Liver (tissue), 7 donors: ENCODE measurements at regions not wholly inside any gene's neighbourhood (a gene's known extent, or its start where the extent isn't known, plus 50 kb on each side); places are given as distances from the start of the nearest gene placed in this dataset.

ENCODE experiments used
- DNase-seq: peaks from one replicate; pipeline ENCODE4 v3.0.0-alpha.2; 2017; ENCODE audit warnings: low spot score
- H3K27ac ChIP-seq, 2 donors: one replicate each; pipeline ENCODE4 v1.7.0; 2013; ENCODE audit warnings: inconsistent platforms in 2 of 2, low read length in 2 of 2, control low read depth in 1 of 2, low read depth in 1 of 2, mild to moderate bottlenecking in 1 of 2
- H3K27me3 ChIP-seq, 4 donors: one replicate each; pipeline versions ENCODE4 v1.6.1 to v1.7.0; 2013; ENCODE audit warnings: low read length in 3 of 4, inconsistent platforms in 1 of 4, mild to moderate bottlenecking in 1 of 4, moderate library complexity in 1 of 4; ENCODE audit not compliant: control insufficient read depth in 4 of 4, insufficient read depth in 4 of 4
- H3K36me3 ChIP-seq, 4 donors: one replicate each; pipeline versions ENCODE4 v1.6.1 to v1.7.0; 2013; ENCODE audit warnings: low read length in 3 of 4, mild to moderate bottlenecking in 3 of 4, low read depth in 1 of 4, moderate library complexity in 1 of 4; ENCODE audit not compliant: control insufficient read depth in 4 of 4, insufficient read depth in 3 of 4
- H3K4me1 ChIP-seq, 4 donors: one replicate each; pipeline versions ENCODE4 v1.6.1 to v1.7.0; 2013; ENCODE audit warnings: low read length in 3 of 4, mild to moderate bottlenecking in 3 of 4, moderate library complexity in 1 of 4; ENCODE audit not compliant: control insufficient read depth in 4 of 4, insufficient read depth in 4 of 4
- H3K4me3 ChIP-seq, 3 donors: one replicate each; pipeline versions ENCODE4 v1.6.1 to v1.7.0; 2013; ENCODE audit warnings: low read length in 3 of 3, control low read depth in 1 of 3, low read depth in 1 of 3, mild to moderate bottlenecking in 1 of 3
- H3K9ac ChIP-seq, 2 donors: one replicate each; pipeline ENCODE4 v1.7.0; 2013; ENCODE audit warnings: low read length in 2 of 2, mild to moderate bottlenecking in 2 of 2, moderate library complexity in 2 of 2, control low read depth in 1 of 2, low read depth in 1 of 2
- H3K9me3 ChIP-seq, 4 donors: one replicate each; pipeline versions ENCODE4 v1.6.1 to v1.7.0; 2013; ENCODE audit warnings: low read length in 3 of 4; ENCODE audit not compliant: control insufficient read depth in 4 of 4
- EGR1 ChIP-seq, 2 donors: IDR thresholded peaks; 2 replicates each; pipeline ENCODE4 v1.6.1; 2016 to 2018; ENCODE audit warnings: antibody characterized with exemption in 2 of 2, low read depth in 2 of 2
- FOXA1 ChIP-seq: IDR thresholded peaks from 2 replicates; pipeline ENCODE4 v1.6.1; 2016; ENCODE audit warnings: antibody characterized with exemption
- GABPA ChIP-seq, 2 donors: IDR thresholded peaks in 1 of 2; conservative IDR thresholded peaks in 1 of 2; 2 replicates each; pipeline ENCODE4 v1.6.1; 2016; ENCODE audit warnings: antibody characterized with exemption in 2 of 2, mild to moderate bottlenecking in 1 of 2, moderate library complexity in 1 of 2
- HNF4A ChIP-seq, 2 donors: conservative IDR thresholded peaks; 2 replicates each; pipeline ENCODE4 v1.6.1; 2016; ENCODE audit warnings: antibody characterized with exemption in 2 of 2, mild to moderate bottlenecking in 2 of 2
- HNF4G ChIP-seq: IDR thresholded peaks from 2 replicates; pipeline ENCODE4 v1.6.1; 2016; ENCODE audit warnings: antibody characterized with exemption
- JUND ChIP-seq, 2 donors: IDR thresholded peaks; 2 replicates each; pipeline ENCODE4 v1.6.1; 2016; ENCODE audit warnings: antibody characterized with exemption in 2 of 2
- NR2F2 ChIP-seq: IDR thresholded peaks from 2 replicates; pipeline ENCODE4 v1.6.1; 2016; ENCODE audit warnings: antibody characterized with exemption
- RAD21 ChIP-seq, 2 donors: IDR thresholded peaks; 2 replicates each; pipeline ENCODE4 v1.6.1; 2016; ENCODE audit warnings: antibody characterized with exemption in 2 of 2, mild to moderate bottlenecking in 2 of 2
- RXRA ChIP-seq, 2 donors: IDR thresholded peaks; 2 replicates each; pipeline ENCODE4 v1.6.1; 2017 to 2018; ENCODE audit warnings: antibody characterized with exemption in 2 of 2, mild to moderate bottlenecking in 1 of 2
- SP1 ChIP-seq: IDR thresholded peaks from 2 replicates; pipeline ENCODE4 v1.6.1; 2018; ENCODE audit warnings: antibody characterized with exemption, mild to moderate bottlenecking
- YY1 ChIP-seq: IDR thresholded peaks from 2 replicates; pipeline ENCODE4 v1.6.1; 2016; ENCODE audit warnings: antibody characterized with exemption, mild to moderate bottlenecking
- WGBS: extraction: QIAGEN DNeasy Blood & Tissue Kit; methylation state at CpG from one replicate; pipeline ENCODE4 v1.1.7; 2013; 5-methylcytosine and 5-hydroxymethylcytosine counted together
- TF ChIP-seq, protein P1 (sequence below): IDR thresholded peaks from 2 replicates; pipeline ENCODE4 v1.6.1; 2016; ENCODE audit warnings: antibody characterized with exemption
- TF ChIP-seq, protein P2 (sequence below): IDR thresholded peaks from 2 replicates; pipeline ENCODE4 v1.6.1; 2016; ENCODE audit warnings: antibody characterized with exemption, mild to moderate bottlenecking
- TF ChIP-seq, protein P3 (sequence below): IDR thresholded peaks from 2 replicates; pipeline ENCODE4 v1.6.1; 2016; ENCODE audit warnings: antibody characterized with exemption
- donor health status: healthy.
- donor health status: healthy.
- donor health status: healthy.
- donor health status: healthy.

DNA sequence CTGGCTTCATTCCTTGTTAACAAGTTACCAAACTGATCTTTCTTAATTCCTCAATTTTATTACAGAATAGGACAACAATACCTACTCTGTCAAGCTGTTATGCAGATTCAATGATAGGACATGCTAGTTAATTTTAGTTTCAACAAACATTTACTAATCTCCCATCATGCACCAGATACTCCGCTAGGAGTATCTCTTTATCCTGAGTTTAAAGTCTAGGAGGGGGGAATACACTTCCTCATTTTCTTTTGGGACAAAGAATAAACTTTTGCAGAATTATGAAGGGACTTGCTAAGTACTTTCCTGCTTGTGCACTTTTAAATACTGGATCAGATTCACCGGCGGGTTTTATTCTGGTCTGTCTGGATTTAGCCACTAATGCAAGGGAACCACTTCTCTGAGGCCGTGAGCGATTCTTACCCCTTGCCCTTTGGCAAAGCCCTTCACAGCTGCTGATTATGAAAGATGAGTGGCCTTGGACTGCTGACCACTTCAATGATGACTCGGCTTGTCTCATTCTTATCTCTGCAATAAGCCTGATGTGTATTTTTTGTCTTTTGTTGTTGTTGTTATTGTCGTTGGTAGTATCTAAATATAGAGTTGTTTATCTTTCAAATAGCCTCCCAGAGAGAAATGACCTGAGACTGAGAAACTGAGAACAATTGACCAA lies 73.9 kb downstream of the RMI1 start:
- Histone ChIP-seq H3K27ac (no peak overlapping the region), H3K4me1 (peaks cover 0 to 6% (median 0%) of the 10 kb centered on the region in 4 donors), H3K9me3 (no peaks in the 10 kb centered on the region), H3K9ac (no peak overlapping the region), H3K27me3 (no peaks in the 10 kb centered on the region), H3K36me3 (no peaks in the 10 kb centered on the region), H3K4me3 (no peak overlapping the region)
- TF ChIP-seq JUND (IDR thresholded peaks at IDR 0.05) (peak in 1 of 2 donors; percentile 56), HNF4G (no peak), HNF4A (conservative IDR thresholded peaks at IDR 0.05) (peak; percentile 84 to 87), NR2F2 (peak; percentile 28), SP1 (peak; percentile 61), GABPA (IDR thresholded peaks at IDR 0.05 in 1 of 2, conservative IDR thresholded peaks at IDR 0.05 in 1 of 2) (no peak), RAD21 (IDR thresholded peaks at IDR 0.05) (peak in 1 of 2 donors; percentile 23), RXRA (IDR thresholded peaks at IDR 0.05) (peak; percentile 18 to 65), FOXA1 (no peak), YY1 (no peak), EGR1 (IDR thresholded peaks at IDR 0.05; ENCODE audit: low read depth in 2 of 2) (no peak)
- TF ChIP-seq, protein P1, sequence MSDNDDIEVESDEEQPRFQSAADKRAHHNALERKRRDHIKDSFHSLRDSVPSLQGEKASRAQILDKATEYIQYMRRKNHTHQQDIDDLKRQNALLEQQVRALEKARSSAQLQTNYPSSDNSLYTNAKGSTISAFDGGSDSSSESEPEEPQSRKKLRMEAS, result peak; percentile 21
- TF ChIP-seq, protein P2, sequence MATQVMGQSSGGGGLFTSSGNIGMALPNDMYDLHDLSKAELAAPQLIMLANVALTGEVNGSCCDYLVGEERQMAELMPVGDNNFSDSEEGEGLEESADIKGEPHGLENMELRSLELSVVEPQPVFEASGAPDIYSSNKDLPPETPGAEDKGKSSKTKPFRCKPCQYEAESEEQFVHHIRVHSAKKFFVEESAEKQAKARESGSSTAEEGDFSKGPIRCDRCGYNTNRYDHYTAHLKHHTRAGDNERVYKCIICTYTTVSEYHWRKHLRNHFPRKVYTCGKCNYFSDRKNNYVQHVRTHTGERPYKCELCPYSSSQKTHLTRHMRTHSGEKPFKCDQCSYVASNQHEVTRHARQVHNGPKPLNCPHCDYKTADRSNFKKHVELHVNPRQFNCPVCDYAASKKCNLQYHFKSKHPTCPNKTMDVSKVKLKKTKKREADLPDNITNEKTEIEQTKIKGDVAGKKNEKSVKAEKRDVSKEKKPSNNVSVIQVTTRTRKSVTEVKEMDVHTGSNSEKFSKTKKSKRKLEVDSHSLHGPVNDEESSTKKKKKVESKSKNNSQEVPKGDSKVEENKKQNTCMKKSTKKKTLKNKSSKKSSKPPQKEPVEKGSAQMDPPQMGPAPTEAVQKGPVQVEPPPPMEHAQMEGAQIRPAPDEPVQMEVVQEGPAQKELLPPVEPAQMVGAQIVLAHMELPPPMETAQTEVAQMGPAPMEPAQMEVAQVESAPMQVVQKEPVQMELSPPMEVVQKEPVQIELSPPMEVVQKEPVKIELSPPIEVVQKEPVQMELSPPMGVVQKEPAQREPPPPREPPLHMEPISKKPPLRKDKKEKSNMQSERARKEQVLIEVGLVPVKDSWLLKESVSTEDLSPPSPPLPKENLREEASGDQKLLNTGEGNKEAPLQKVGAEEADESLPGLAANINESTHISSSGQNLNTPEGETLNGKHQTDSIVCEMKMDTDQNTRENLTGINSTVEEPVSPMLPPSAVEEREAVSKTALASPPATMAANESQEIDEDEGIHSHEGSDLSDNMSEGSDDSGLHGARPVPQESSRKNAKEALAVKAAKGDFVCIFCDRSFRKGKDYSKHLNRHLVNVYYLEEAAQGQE, result peak; percentile 12
- TF ChIP-seq, protein P3, sequence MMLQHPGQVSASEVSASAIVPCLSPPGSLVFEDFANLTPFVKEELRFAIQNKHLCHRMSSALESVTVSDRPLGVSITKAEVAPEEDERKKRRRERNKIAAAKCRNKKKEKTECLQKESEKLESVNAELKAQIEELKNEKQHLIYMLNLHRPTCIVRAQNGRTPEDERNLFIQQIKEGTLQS, result peak; percentile 31
- no peak for DNase-seq
- 34% methylated on average over 7 of the region's 7 CpGs for WGBS

DNA sequence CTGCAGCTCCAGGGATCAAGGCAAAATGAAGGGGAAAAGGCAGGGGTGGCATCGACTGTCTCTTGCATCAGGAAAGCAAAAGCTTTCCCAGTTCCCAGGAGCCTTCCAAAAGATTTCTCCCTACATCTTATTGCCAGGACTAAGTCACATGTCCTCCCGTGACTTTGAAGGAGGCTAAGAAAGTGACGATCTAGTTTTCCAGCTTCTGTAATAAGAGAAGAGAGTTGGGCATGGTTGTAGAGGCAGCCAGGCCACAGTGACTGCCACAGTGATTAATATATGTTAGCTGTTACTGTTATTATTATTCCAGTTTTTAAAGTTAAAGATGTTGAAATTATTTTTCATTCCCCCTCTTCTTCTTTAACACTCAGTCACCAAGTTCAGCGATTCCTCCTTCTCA lies 77.1 kb downstream of the RMI1 start:
- TF ChIP-seq, protein P2, result no peak
- TF ChIP-seq, protein P1, result no peak
- no peak for TF ChIP-seq FOXA1
- TF ChIP-seq EGR1 (IDR thresholded peaks at IDR 0.05; ENCODE audit: low read depth in 2 of 2), result no peak
- no peak for TF ChIP-seq HNF4A (conservative IDR thresholded peaks at IDR 0.05)
- TF ChIP-seq GABPA (IDR thresholded peaks at IDR 0.05 in 1 of 2, conservative IDR thresholded peaks at IDR 0.05 in 1 of 2), result no peak
- no peaks in the 10 kb centered on the region for H3K9me3 ChIP-seq
- H3K27me3 ChIP-seq, result no peaks in the 10 kb centered on the region
- DNase-seq, result no peak
- H3K4me3 ChIP-seq, result no peak overlapping the region
- no peak overlapping the region for H3K9ac ChIP-seq
- H3K27ac ChIP-seq, result no peak overlapping the region
- no peaks in the 10 kb centered on the region for H3K36me3 ChIP-seq
- peaks cover 0 to 6% (median 0%) of the 10 kb centered on the region in 4 donors for H3K4me1 ChIP-seq
- 88% methylated on average over 4 of the region's 4 CpGs for WGBS
